ENCODE measurements at regions not wholly inside any gene's neighbourhood (a gene's known extent, or its start where the extent isn't known, plus 50 kb on each side); places are given as distances from the start of the nearest gene placed in this dataset.

- H3K36me3 ChIP-seq (ENCODE audit: control insufficient read depth in 2 of 2, insufficient read depth in 2 of 2, low read length in 1 of 2) = no peaks in the 10 kb centered on the region
- no peak for TF ChIP-seq ZSCAN29 (IDR thresholded peaks at IDR 0.05)
- no peak for TF ChIP-seq ZNF274 (IDR thresholded peaks at IDR 0.05; ENCODE audit: insufficient read depth, insufficient read length)
- TF ChIP-seq, protein P1, sequence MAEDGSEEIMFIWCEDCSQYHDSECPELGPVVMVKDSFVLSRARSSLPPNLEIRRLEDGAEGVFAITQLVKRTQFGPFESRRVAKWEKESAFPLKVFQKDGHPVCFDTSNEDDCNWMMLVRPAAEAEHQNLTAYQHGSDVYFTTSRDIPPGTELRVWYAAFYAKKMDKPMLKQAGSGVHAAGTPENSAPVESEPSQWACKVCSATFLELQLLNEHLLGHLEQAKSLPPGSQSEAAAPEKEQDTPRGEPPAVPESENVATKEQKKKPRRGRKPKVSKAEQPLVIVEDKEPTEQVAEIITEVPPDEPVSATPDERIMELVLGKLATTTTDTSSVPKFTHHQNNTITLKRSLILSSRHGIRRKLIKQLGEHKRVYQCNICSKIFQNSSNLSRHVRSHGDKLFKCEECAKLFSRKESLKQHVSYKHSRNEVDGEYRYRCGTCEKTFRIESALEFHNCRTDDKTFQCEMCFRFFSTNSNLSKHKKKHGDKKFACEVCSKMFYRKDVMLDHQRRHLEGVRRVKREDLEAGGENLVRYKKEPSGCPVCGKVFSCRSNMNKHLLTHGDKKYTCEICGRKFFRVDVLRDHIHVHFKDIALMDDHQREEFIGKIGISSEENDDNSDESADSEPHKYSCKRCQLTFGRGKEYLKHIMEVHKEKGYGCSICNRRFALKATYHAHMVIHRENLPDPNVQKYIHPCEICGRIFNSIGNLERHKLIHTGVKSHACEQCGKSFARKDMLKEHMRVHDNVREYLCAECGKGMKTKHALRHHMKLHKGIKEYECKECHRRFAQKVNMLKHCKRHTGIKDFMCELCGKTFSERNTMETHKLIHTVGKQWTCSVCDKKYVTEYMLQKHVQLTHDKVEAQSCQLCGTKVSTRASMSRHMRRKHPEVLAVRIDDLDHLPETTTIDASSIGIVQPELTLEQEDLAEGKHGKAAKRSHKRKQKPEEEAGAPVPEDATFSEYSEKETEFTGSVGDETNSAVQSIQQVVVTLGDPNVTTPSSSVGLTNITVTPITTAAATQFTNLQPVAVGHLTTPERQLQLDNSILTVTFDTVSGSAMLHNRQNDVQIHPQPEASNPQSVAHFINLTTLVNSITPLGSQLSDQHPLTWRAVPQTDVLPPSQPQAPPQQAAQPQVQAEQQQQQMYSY (CRISPR knock-in tag; IDR thresholded peaks at IDR 0.05) = no peak
- TF ChIP-seq USF2 (IDR thresholded peaks at IDR 0.05; ENCODE audit: borderline replicate concordance, low read depth, low read length) = no peak
- no peak for TF ChIP-seq IKZF1 (conservative IDR thresholded peaks at IDR 0.05)
- TF ChIP-seq EGR1 (IDR thresholded peaks at IDR 0.05; ENCODE audit: borderline replicate concordance in 1 of 2, low read depth in 2 of 2, low read length in 2 of 2) = no peak
- TF ChIP-seq KAT2A (conservative IDR thresholded peaks at IDR 0.05; ENCODE audit: control insufficient read depth, low read depth, low read length) = no peak
- BruUV-seq (replicated peaks) = no TSS peak
- no peak overlapping the region for H3K27ac ChIP-seq (ENCODE audit: control insufficient read depth, insufficient read depth)
- in situ Hi-C loops (cut with MboI) = no loop called here
- no peaks in the 10 kb centered on the region for H3K27me3 ChIP-seq (replicated peaks in 1 of 2; ENCODE audit: control insufficient read depth in 2 of 2, insufficient read depth in 2 of 2, low read length in 1 of 2)
- ChIA-PET SMC1A (ENCODE audit: uncharacterized antibody, unreplicated experiment) (no interaction called here), POLR2A (no interaction called here), RAD21 (ENCODE audit: unreplicated experiment) (no interaction called here), CTCF (no interaction called here)
- ATAC-seq (no peak), DNase-seq (ENCODE audit: low read depth, low spot score) (no peak), FAIRE-seq (no peak)
- H3K4me1 ChIP-seq (ENCODE audit: control insufficient read depth, insufficient read depth, low read length) = no peaks in the 10 kb centered on the region
- no peak overlapping the region for H3K4me2 ChIP-seq (ENCODE audit: control insufficient read depth, insufficient read depth)
- 66% methylated on average over 3 of the region's 3 CpGs for WGBS (ENCODE audit: insufficient coverage, insufficient replicate concordance, low lambda C conversion rate, missing lambda C conversion rate)
- no peaks in the 10 kb centered on the region for H4K20me1 ChIP-seq (ENCODE audit: control insufficient read depth, insufficient read depth)
- H3K9ac ChIP-seq (ENCODE audit: control insufficient read depth, insufficient read depth, low read length) = no peak overlapping the region
- H3K79me2 ChIP-seq (ENCODE audit: control insufficient read depth, insufficient read depth, low read length) = no peaks in the 10 kb centered on the region
- H3K9me3 ChIP-seq (replicated peaks; ENCODE audit: control insufficient read depth, insufficient read depth, low read length) = no peaks in the 10 kb centered on the region
- intact Hi-C loops (cut with micrococcal nuclease; ENCODE audit: unreplicated experiment) = no loop called here
- H3K4me3 ChIP-seq = no peak overlapping the region
- no peak overlapping the region for H2AFZ ChIP-seq (ENCODE audit: control insufficient read depth, low read depth, low read length)
Observed at GRCh38 chr16:73430138-73430537, 382.2 kb upstream of the ZFHX3 start.
